HL-60 (cell line): ENCODE measurements at regions not wholly inside any gene's neighbourhood (a gene's known extent, or its start where the extent isn't known, plus 50 kb on each side); places are given as distances from the start of the nearest gene placed in this dataset.

Experiments
- CTCF ChIP-seq: IDR thresholded peaks from one replicate; pipeline ENCODE4 v1.5.1; 2011; ENCODE audit warnings: low read length, control low read depth, inconsistent platforms; ENCODE audit not compliant: insufficient read depth
- GABPA ChIP-seq: IDR thresholded peaks from 2 replicates; pipeline ENCODE4 v1.6.1; 2012; ENCODE audit warnings: low read depth
- POLR2AphosphoS5 ChIP-seq: IDR thresholded peaks from 2 replicates; pipeline ENCODE4 v1.6.1; 2012; ENCODE audit warnings: low read depth
- SPI1 ChIP-seq: IDR thresholded peaks from 2 replicates; pipeline ENCODE4 v1.6.1; 2012; ENCODE audit warnings: low read depth, mild to moderate bottlenecking, borderline replicate concordance
- TF ChIP-seq, protein P1 (sequence below): IDR thresholded peaks from 2 replicates; pipeline ENCODE4 v1.6.1; 2012; ENCODE audit warnings: low read depth; ENCODE audit not compliant: insufficient replicate concordance

- TF ChIP-seq CTCF (no peak), GABPA (no peak), POLR2AphosphoS5 (no peak), SPI1 (no peak)
- TF ChIP-seq, protein P1, sequence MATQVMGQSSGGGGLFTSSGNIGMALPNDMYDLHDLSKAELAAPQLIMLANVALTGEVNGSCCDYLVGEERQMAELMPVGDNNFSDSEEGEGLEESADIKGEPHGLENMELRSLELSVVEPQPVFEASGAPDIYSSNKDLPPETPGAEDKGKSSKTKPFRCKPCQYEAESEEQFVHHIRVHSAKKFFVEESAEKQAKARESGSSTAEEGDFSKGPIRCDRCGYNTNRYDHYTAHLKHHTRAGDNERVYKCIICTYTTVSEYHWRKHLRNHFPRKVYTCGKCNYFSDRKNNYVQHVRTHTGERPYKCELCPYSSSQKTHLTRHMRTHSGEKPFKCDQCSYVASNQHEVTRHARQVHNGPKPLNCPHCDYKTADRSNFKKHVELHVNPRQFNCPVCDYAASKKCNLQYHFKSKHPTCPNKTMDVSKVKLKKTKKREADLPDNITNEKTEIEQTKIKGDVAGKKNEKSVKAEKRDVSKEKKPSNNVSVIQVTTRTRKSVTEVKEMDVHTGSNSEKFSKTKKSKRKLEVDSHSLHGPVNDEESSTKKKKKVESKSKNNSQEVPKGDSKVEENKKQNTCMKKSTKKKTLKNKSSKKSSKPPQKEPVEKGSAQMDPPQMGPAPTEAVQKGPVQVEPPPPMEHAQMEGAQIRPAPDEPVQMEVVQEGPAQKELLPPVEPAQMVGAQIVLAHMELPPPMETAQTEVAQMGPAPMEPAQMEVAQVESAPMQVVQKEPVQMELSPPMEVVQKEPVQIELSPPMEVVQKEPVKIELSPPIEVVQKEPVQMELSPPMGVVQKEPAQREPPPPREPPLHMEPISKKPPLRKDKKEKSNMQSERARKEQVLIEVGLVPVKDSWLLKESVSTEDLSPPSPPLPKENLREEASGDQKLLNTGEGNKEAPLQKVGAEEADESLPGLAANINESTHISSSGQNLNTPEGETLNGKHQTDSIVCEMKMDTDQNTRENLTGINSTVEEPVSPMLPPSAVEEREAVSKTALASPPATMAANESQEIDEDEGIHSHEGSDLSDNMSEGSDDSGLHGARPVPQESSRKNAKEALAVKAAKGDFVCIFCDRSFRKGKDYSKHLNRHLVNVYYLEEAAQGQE: no peak
Observed at GRCh38 chr20:20834008-20834407, 121.6 kb upstream of the RALGAPA2 start.
